GM12878 (cell line): ENCODE measurements at regions not wholly inside any gene's neighbourhood (a gene's known extent, or its start where the extent isn't known, plus 50 kb on each side); places are given as distances from the start of the nearest gene placed in this dataset.

Source experiments
- ATAC-seq: fragments of 200-7000 bp; cut with Tn5 transposase; 3 replicates; pipeline ENCODE4 v1.9.1; 2020; ENCODE audit warnings: mild to moderate bottlenecking, moderate library complexity
- BruUV-seq: library from RNA; stranded (reverse); fragments of 400-500 nt; replicated peaks from 2 replicates; lab custom pipeline; 2021; lab: Mats Ljungman, UMichigan
- CTCF ChIA-PET: fragments of 300-600 bp; sonication (Branson Sonifier 250); formaldehyde crosslinking; extraction: SDS; loops from one replicate; lab custom pipeline; 2021; ENCODE audit warnings: inconsistent platforms; lab: Yijun Ruan, JAX
- POLR2A ChIA-PET: fragments of 350-600 bp; formaldehyde crosslinking; extraction: SDS; loops from one replicate; lab custom pipeline; 2021; ENCODE audit warnings: inconsistent platforms; lab: Charles Lee
- RAD21 ChIA-PET: fragments of 300-600 bp; sonication (Branson Sonifier 250); formaldehyde crosslinking; loops from one replicate; lab custom pipeline; 2023; ENCODE audit warnings: antibody characterized with exemption; ENCODE audit not compliant: unreplicated experiment; lab: Charles Lee
- SMC1A ChIA-PET: fragments of 300-600 bp; sonication (Branson Sonifier 250); formaldehyde crosslinking; loops from one replicate; lab custom pipeline; 2023; ENCODE audit not compliant: unreplicated experiment, uncharacterized antibody; lab: Charles Lee
- DNase-seq: peaks from one replicate; pipeline ENCODE4 v3.0.0-alpha.2; 2011; ENCODE audit warnings: low read depth, low spot score
- FAIRE-seq: peaks from 3 replicates; lab custom pipeline; 2011; peaks lifted over from hg19 to GRCh38; lab: Jason Lieb, UNC
- H2AFZ ChIP-seq: 2 replicates; pipeline ENCODE4 v1.6.0; 2011; ENCODE audit warnings: low read depth, low read length, control low read depth; ENCODE audit not compliant: control insufficient read depth
- H3K27ac ChIP-seq: 2 replicates; pipeline ENCODE4 v1.5.1; 2011; ENCODE audit warnings: control low read depth; ENCODE audit not compliant: control insufficient read depth, insufficient read depth
- H3K27me3 ChIP-seq, 2 experiments: replicated peaks in 1 of 2; 2 replicates each; pipeline versions ENCODE4 v1.6.0 to v1.6.1; 2011; ENCODE audit warnings: low read length in 1 of 2; ENCODE audit not compliant: control insufficient read depth in 2 of 2, insufficient read depth in 2 of 2
- H3K36me3 ChIP-seq, 2 experiments: 2 replicates each; pipeline ENCODE4 v1.5.1; 2011; ENCODE audit warnings: low read length in 1 of 2; ENCODE audit not compliant: control insufficient read depth in 2 of 2, insufficient read depth in 2 of 2
- H3K4me1 ChIP-seq: 2 replicates; pipeline ENCODE4 v1.6.1; 2011; ENCODE audit warnings: mild to moderate bottlenecking, low read length, moderate library complexity, mixed read lengths; ENCODE audit not compliant: control insufficient read depth, insufficient read depth
- H3K4me2 ChIP-seq: 2 replicates; pipeline ENCODE4 v1.6.0; 2011; ENCODE audit warnings: control low read depth; ENCODE audit not compliant: control insufficient read depth, insufficient read depth
- H3K4me3 ChIP-seq: fragments of 200-600 bp; sonication (generic); 2 replicates; pipeline ENCODE4 v1.5.1; 2016
- H3K79me2 ChIP-seq: 2 replicates; pipeline ENCODE4 v1.6.0; 2011; ENCODE audit warnings: low read length; ENCODE audit not compliant: control insufficient read depth, insufficient read depth
- H3K9ac ChIP-seq: 2 replicates; pipeline ENCODE4 v1.8.0; 2011; ENCODE audit warnings: low read length, control low read depth, mixed read lengths; ENCODE audit not compliant: control insufficient read depth, insufficient read depth
- H3K9me3 ChIP-seq: replicated peaks from 3 replicates; pipeline ENCODE4 v1.5.1; 2011; ENCODE audit warnings: mild to moderate bottlenecking, low read length; ENCODE audit not compliant: control insufficient read depth, insufficient read depth
- H4K20me1 ChIP-seq: 2 replicates; pipeline ENCODE4 v1.6.0; 2011; ENCODE audit not compliant: control insufficient read depth, insufficient read depth
- CHD2 ChIP-seq: IDR thresholded peaks from 2 replicates; pipeline ENCODE4 v1.6.1; 2011; ENCODE audit warnings: low read depth, low read length, improper control_type of control experiment, borderline replicate concordance
- EED ChIP-seq: sonication (generic); IDR thresholded peaks from 2 replicates; pipeline ENCODE4 v1.6.1; 2016; ENCODE audit warnings: antibody characterized with exemption, low read depth
- HSF1 ChIP-seq: fragments of 150-350 bp; IDR thresholded peaks from 2 replicates; pipeline ENCODE4 v1.6.1; 2014; ENCODE audit warnings: mild to moderate bottlenecking, low read depth, low read length
- KLF5 ChIP-seq: fragments of 450-650 bp; IDR thresholded peaks from 2 replicates; pipeline ENCODE4 v1.6.1; 2014; ENCODE audit warnings: mild to moderate bottlenecking; ENCODE audit not compliant: partially characterized antibody
- MEF2A ChIP-seq: IDR thresholded peaks from 2 replicates; pipeline ENCODE4 v1.6.1; 2011; ENCODE audit warnings: low read depth, mild to moderate bottlenecking, low read length, moderate library complexity; ENCODE audit not compliant: insufficient read depth
- MXI1 ChIP-seq: fragments of 150-350 bp; IDR thresholded peaks from 2 replicates; pipeline ENCODE4 v1.6.1; 2011; ENCODE audit warnings: low read depth, mild to moderate bottlenecking, inconsistent platforms, low read length, improper control_type of control experiment
- NBN ChIP-seq: fragments of 450-650 bp; IDR thresholded peaks from 2 replicates; pipeline ENCODE4 v1.6.1; 2016
- PKNOX1 ChIP-seq: fragments of 450-650 bp; IDR thresholded peaks from 2 replicates; pipeline ENCODE4 v1.6.1; 2016; ENCODE audit warnings: mild to moderate bottlenecking
- POLR2A ChIP-seq: IDR thresholded peaks from 2 replicates; pipeline ENCODE4 v1.6.1; 2011; ENCODE audit warnings: low read depth, mild to moderate bottlenecking, low read length
- POLR2AphosphoS5 ChIP-seq: IDR thresholded peaks from 2 replicates; pipeline ENCODE4 v1.6.1; 2011; ENCODE audit warnings: mild to moderate bottlenecking, low read length, inconsistent platforms
- TARDBP ChIP-seq: IDR thresholded peaks from 2 replicates; pipeline ENCODE4 v1.6.1; 2016; ENCODE audit warnings: borderline replicate concordance
- in situ Hi-C: fragments of 300-500 bp; cut with MboI; formaldehyde crosslinking; loops from 9 replicates; pipeline ENCODE4 v1.14.3; 2018; ENCODE audit warnings: mixed read lengths
- intact Hi-C: fragments of 100-400 bp; cut with micrococcal nuclease; formaldehyde crosslinking; loops from one replicate; pipeline ENCODE4 v1.14.2; 2022; ENCODE audit not compliant: unreplicated experiment

GRCh38 chr18:47334966-47335365 lies 83.5 kb upstream of the SKOR2 start:
- no peak overlapping the region for H3K4me2 ChIP-seq
- no peaks in the 10 kb centered on the region; a peak in 1 of 4 replicates for H3K27me3 ChIP-seq
- BruUV-seq, result no TSS peak
- ATAC-seq (no peak), DNase-seq (no peak), FAIRE-seq (no peak)
- in situ Hi-C loops, result no loop called here
- TF ChIP-seq TARDBP (no peak), NBN (no peak), HSF1 (no peak), PKNOX1 (no peak), MXI1 (no peak), KLF5 (no peak), POLR2AphosphoS5 (no peak), POLR2A (no peak), EED (no peak), CHD2 (no peak), MEF2A (no peak)
- H3K27ac ChIP-seq, result no peak overlapping the region
- no peaks in the 10 kb centered on the region for H4K20me1 ChIP-seq
- ChIA-PET RAD21 (no interaction called here), POLR2A (no interaction called here), CTCF (no interaction called here), SMC1A (no interaction called here)
- no peak overlapping the region for H2AFZ ChIP-seq
- H3K4me1 ChIP-seq, result no peaks in the 10 kb centered on the region
- H3K36me3 ChIP-seq, result no peaks in the 10 kb centered on the region
- H3K79me2 ChIP-seq, result no peaks in the 10 kb centered on the region
- H3K9ac ChIP-seq, result no peak overlapping the region
- intact Hi-C loops, result no loop called here
- no peaks in the 10 kb centered on the region for H3K9me3 ChIP-seq
- no peak overlapping the region for H3K4me3 ChIP-seq
